MM.1S (cell line): ENCODE measurements at regions not wholly inside any gene's neighbourhood (a gene's known extent, or its start where the extent isn't known, plus 50 kb on each side); places are given as distances from the start of the nearest gene placed in this dataset.

Source experiments
- CTCF ChIP-seq: fragments of 300-600 bp; sonication (generic); IDR thresholded peaks from 2 replicates; pipeline ENCODE4 v1.5.1; 2016; ENCODE audit warnings: antibody characterized with exemption, low read length, mixed read lengths
- EZH2phosphoT487 ChIP-seq: fragments of 300-600 bp; sonication (generic); IDR thresholded peaks from 2 replicates; pipeline ENCODE4 v1.6.1; 2018; ENCODE audit warnings: antibody characterized with exemption, low read length

GRCh38 chr2:16277117-16277516 lies 336.8 kb downstream of the MYCN start:
- TF ChIP-seq EZH2phosphoT487 (no peak), CTCF (no peak)
